ENCODE measurements at regions not wholly inside any gene's neighbourhood (a gene's known extent, or its start where the extent isn't known, plus 50 kb on each side); places are given as distances from the start of the nearest gene placed in this dataset.

- no peak for TF ChIP-seq CTCF (IDR thresholded peaks at IDR 0.05; ENCODE audit: insufficient read depth, low read length)
- no peak for TF ChIP-seq GABPA (IDR thresholded peaks at IDR 0.05; ENCODE audit: low read depth)
- TF ChIP-seq POLR2AphosphoS5 (IDR thresholded peaks at IDR 0.05; ENCODE audit: low read depth), result no peak
These were observed 298.1 kb downstream of the CETN3 start for GRCh38 chr5:90111364-90112032.
